HepG2 (cell line): ENCODE measurements at regions not wholly inside any gene's neighbourhood (a gene's known extent, or its start where the extent isn't known, plus 50 kb on each side); places are given as distances from the start of the nearest gene placed in this dataset.

ENCODE experiments used
- ATRX ChIP-seq: sonication (generic); formaldehyde crosslinking; IDR thresholded peaks from 2 replicates; pipeline ENCODE4 v1.4.0; 2020; ENCODE audit warnings: missing genetic modification reagents, borderline replicate concordance
- EZH2 ChIP-seq: conservative IDR thresholded peaks from 2 replicates; pipeline ENCODE4 v1.6.1; 2012; ENCODE audit warnings: mild to moderate bottlenecking, low read depth, low read length, moderate library complexity
- GLMP ChIP-seq: sonication (generic); formaldehyde crosslinking; IDR thresholded peaks from 2 replicates; pipeline ENCODE4 v1.9.0; 2021; ENCODE audit warnings: missing genetic modification reagents, mild to moderate bottlenecking, borderline replicate concordance
- PATZ1 ChIP-seq: sonication (generic); formaldehyde crosslinking; IDR thresholded peaks from 2 replicates; pipeline ENCODE4 v1.4.0; 2020; ENCODE audit warnings: missing genetic modification reagents
- RBM39 ChIP-seq: fragments of 200-400 bp; formaldehyde crosslinking; IDR thresholded peaks from one replicate; pipeline ENCODE4 v1.6.1; 2018; ENCODE audit warnings: antibody characterized with exemption, mild to moderate bottlenecking, low read depth, low read length; ENCODE audit not compliant: poor library complexity, severe bottlenecking
- ZBTB39 ChIP-seq: sonication (generic); formaldehyde crosslinking; IDR thresholded peaks from 2 replicates; pipeline ENCODE4 v1.5.0; 2020; ENCODE audit warnings: missing genetic modification reagents
- ZBTB4 ChIP-seq: sonication (generic); formaldehyde crosslinking; IDR thresholded peaks from 2 replicates; pipeline ENCODE4 v1.4.0; 2020; ENCODE audit warnings: missing genetic modification reagents, mild to moderate bottlenecking, borderline replicate concordance
- ZGPAT ChIP-seq: IDR thresholded peaks from 2 replicates; pipeline ENCODE4 v1.6.1; 2016; ENCODE audit warnings: mild to moderate bottlenecking
- ZNF256 ChIP-seq: sonication (generic); formaldehyde crosslinking; conservative IDR thresholded peaks from 2 replicates; pipeline ENCODE4 v1.4.0; 2020; ENCODE audit warnings: missing genetic modification reagents
- ZNF331 ChIP-seq: sonication (generic); formaldehyde crosslinking; IDR thresholded peaks from 2 replicates; pipeline ENCODE4 v1.4.0; 2020; ENCODE audit warnings: missing genetic modification reagents
- ZNF547 ChIP-seq: sonication (generic); formaldehyde crosslinking; IDR thresholded peaks from 2 replicates; pipeline ENCODE4 v1.5.1; 2020; ENCODE audit warnings: mild to moderate bottlenecking, missing genetic modification reagents
- ZNF724P ChIP-seq: sonication (generic); formaldehyde crosslinking; IDR thresholded peaks from 2 replicates; pipeline ENCODE4 v1.8.0; 2022; ENCODE audit warnings: missing genetic modification reagents, borderline replicate concordance
- ZNF747 ChIP-seq: sonication (generic); formaldehyde crosslinking; IDR thresholded peaks from 2 replicates; pipeline ENCODE4 v1.8.1; 2023; ENCODE audit warnings: missing genetic modification reagents, mild to moderate bottlenecking, borderline replicate concordance
- ZNF790 ChIP-seq: sonication (generic); formaldehyde crosslinking; IDR thresholded peaks from 2 replicates; pipeline ENCODE4 v1.8.0; 2022; ENCODE audit warnings: missing genetic modification reagents, mild to moderate bottlenecking, borderline replicate concordance

GRCh38 chr15:26082221-26083109, 219.3 kb upstream of the ATP10A start (continued):
- no peak for TF ChIP-seq GLMP (CRISPR knock-in tag)
- TF ChIP-seq RBM39 = no peak
- peak; percentile 86; the same call in 1 of the 2 replicates for TF ChIP-seq ZNF547 (CRISPR knock-in tag)
- no peak for TF ChIP-seq ZBTB39 (CRISPR knock-in tag)
- no peak for TF ChIP-seq ZNF724P
- peak; percentile 79 for TF ChIP-seq ZNF331
- 0 out of 2 replicates have a peak, but pooled peaks have one; percentile 38 for TF ChIP-seq ZBTB4 (CRISPR knock-in tag)
- no peak for TF ChIP-seq EZH2
- no peak for TF ChIP-seq ZNF747 (CRISPR knock-in tag)
- peak; percentile 69 for TF ChIP-seq PATZ1 (CRISPR knock-in tag)
- TF ChIP-seq ZNF256 (CRISPR knock-in tag) = no peak
- TF ChIP-seq ZGPAT (CRISPR knock-in tag) = peak; percentile 81
- no peak; the same call in 1 of the 2 replicates for TF ChIP-seq ZNF790 (CRISPR knock-in tag)
- TF ChIP-seq ATRX (CRISPR knock-in tag) = no peak
